Muscle of arm (tissue), 1 donor: ENCODE measurements at regions not wholly inside any gene's neighbourhood (a gene's known extent, or its start where the extent isn't known, plus 50 kb on each side); places are given as distances from the start of the nearest gene placed in this dataset.
"Not testable (repeated sequence)": the region's sequence is repeated elsewhere in the genome, so short reads cannot be mapped to it uniquely, and the experiment has no call there.

Experiments used
- DNase-seq: peaks from one replicate; pipeline ENCODE4 v3.0.0-alpha.2; 2013

DNA sequence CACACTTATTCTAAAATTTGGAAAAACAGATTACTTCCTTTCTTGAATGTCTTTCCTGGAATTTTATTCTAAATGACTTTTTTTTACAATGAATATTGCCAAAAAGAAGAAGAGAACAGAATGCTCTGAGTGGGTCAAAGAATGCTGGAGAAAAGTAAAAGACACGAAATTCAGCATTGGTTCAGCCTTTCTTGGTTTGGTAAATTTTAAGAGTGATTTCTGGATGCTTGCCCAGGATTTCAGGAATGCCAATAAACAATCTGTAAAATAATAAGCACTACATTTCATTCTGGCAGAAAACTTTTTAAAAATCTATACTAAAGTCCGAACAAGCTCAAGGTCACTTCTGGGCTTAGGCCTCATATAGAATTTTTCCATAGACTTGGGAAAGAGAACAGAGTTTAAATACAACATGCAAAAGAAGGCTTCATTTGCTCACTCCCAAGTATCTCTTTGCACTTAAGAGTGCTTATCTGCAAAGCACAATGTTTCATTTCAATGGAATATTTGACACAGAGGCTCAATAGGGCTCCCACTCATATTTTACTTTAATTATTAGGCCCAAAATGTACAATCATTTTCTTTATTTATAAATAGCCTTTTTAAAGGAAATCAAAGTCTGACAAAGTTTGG lies 359.5 kb upstream of the ANKRD30A start:
- no peak for DNase-seq

- no peak for DNase-seq
Measured at GRCh38 chr10:36764823-36765222, 360.6 kb upstream of the ANKRD30A start.

DNA sequence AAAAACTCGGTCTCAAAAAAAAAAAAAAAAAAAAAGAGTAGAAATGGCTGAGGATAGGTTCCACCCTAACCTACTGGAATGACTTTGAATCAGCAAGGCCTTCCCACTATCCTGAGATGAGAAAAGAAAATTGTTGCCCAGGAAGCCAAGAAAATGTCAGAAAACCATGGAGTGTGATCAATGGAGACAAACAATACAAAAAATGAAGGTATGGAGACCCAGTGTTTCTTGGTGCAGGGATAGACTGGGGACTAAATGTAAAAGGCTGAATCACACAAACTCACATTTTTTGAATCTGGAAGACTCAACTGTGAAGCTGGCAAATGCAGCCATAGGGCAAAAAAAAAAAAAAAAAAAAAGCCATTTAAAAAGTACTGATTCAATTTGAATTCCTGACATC lies 364.3 kb upstream of the ANKRD30A start:
- no peak for DNase-seq

DNA sequence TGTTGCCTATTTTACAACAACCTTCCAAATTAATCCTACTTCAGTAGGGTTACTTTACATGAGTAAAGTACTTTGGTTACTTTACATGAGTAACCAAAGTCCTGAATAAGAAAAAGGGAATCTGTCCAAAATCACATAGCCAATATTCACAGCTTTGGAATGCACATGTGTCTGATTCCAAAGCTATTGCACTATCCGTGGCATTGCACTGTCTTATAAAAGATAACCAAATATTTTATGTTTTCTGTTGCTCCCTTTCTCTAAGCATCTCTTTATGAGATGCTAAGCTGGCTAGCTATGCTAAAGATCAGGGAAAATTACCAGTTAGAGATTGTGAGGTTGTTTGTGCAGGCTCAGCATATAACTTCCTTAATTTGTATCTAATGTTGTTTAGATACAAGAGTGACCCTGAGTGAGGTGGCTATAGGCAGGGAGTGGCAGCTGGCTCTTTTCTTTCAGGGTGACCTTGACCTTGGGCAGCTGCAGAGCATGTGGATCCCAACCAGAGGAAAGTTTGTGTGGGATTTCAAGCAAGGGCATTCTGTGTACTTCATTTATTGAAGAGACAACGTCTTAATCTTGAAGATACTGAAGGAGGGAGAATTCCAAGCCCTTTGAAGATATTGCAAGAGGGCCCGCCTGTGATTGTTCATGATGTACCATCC lies 366.1 kb upstream of the ANKRD30A start:
- no peak for DNase-seq

DNA sequence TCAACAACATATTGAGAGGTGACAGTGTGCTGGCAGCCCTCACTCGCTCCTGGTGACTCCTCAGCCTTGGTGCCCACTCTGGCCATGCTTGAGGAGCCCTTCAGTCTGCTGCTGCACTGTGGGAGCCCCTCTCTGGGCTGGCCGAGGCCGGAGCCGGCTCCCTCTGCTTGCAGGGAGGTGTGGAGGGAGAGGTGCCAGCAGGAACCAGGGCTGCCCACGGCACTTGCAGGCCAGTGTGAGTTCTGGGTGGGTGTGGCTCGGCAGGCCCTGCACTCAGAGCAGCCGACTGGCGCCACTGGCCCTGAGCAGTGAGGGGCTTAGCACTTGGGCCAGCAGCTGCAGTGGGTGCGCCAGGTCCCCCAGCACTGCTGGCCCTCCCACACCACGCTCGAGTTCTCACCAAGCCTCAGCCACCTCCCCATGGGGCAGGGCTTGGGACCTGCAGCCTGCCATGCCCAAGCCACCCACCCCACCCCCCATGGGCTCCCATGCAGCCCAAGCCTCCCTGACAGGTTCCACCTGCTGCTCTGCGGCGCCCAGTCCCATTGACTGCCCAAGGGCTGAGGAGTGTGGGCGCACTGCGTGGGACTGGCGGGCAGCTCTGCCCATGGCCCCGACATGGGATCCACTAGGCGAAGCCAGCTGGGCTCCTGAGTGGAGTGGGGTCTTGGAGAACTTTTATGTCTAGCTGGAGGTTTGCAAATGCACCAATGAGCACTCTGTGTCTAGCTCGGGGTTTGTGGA lies 377.1 kb upstream of the ANKRD30A start:
- no peak for DNase-seq

GRCh38 chr10:36739884-36740445 lies 385.4 kb upstream of the ANKRD30A start:
- DNase-seq: no peak

DNA sequence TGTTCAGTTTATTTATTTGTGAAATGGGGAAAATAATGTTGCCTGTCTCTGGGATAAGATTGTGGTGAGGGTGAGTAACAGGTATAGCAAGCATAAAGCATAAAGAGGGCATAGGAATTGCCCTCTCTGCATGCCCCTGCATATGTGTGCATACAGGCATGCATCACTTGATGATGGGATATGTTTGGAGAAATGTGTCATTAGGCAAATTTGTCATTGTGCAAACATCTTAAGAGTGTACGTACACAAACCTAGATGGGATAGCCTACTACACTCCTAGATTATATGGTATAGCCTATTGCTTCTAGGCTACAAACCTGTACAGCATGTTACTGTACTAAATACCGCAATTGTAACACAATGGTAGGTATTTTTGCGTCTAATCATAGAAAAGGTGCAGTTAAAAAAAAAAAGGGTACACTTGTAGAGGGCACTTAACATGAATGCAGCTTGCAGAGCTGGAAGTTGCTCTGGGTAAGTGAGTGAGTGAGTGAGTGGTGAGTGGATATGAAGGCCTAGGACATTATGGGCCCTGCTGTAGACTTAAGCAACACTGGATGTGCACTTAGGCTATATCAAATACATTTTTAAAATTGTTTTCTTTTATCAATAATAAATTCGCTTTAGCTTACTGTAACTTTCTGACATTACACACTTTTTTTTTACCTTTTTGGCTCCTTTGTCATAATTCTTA lies 386.5 kb upstream of the ANKRD30A start:
- no peak for DNase-seq

GRCh38 chr10:36736311-36736710 lies 389.1 kb upstream of the ANKRD30A start:
- no peak for DNase-seq

DNA sequence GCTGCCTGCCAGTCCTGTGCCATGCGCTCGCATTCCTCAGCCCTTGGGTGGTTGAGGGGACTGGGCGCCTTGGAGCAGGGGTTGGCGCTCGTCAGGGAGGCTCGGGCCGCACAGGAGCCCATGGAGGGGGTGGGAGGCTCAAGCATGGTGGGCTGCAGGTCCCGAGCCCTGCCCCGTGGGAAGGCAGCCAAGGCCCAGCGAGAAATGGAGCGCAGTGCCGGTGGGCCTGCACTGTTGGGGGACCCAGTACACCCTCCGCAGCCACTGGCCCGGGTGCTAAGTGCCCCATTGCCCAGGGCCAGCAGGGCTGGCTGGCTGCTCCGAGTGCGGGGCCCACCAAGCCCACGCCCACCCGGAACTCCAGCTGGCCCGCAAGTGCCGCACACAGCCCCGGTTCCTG lies 390.8 kb upstream of the ANKRD30A start:
- not testable (repeated sequence) for DNase-seq

- DNase-seq: no peak
Measured at GRCh38 chr10:36730316-36730715, 395.1 kb upstream of the ANKRD30A start.

DNA sequence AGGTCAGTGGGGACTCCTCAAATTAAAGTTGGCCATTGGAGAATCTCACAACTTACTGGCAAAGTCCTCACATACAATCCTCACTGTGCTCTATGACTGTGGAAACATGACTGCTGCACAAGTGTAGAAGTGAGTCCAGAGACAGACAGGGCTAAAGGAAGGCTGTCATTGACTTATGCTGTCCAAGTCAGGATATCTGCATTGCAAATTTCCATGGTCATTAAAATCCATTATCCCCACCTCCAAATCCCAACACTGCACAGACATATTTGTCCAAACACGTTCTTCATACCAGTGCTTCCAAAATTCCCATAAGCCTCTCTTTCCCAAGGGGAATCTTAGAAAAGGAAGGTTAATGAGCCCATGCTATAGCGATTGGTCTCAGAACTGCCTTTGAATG lies 396.8 kb upstream of the ANKRD30A start:
- DNase-seq: no peak

DNA sequence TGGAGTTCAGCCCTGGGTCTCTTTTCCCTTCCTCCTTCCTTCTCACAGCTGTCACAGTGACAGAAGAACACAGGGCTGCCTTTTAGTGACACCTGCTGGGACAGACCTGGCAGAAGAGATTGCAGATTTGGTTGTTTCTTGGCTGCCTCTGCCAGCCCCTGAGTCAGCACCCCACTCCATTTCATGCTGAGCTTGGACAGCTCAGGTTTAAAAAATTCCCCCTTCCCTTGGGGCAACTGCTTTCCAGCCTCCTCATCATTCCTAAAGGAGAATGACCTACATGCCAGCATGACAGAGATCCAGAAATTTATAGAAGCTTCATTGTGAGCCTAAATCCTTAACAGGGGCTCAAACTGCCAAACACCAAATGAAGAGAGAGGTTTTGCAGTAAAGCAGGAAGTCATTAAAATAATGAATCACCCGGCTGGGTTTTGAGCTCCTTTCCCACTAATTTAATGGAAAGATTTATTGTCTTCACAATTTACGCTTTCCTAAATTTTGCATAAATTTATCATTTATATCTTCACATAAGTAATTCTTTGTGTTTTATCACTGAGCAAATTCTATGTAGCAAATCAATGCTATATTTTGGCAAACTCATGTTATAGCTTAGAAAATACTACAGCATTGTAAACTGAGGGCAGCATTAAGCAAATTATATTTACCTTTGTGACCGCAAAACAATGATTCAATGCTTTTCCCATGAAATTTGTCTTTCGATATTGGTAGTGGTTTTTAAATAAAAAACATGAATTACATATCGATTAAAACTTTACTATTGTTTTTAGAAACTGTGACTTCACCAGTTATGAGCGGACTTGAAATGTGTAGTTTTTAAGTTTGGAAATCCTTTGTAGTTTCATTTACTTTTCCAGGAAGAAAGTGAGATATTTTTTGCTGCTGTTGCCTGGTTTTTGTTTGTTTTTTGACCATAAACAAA lies 399.5 kb upstream of the ANKRD30A start:
- peak; percentile 79 for DNase-seq

GRCh38 chr10:36722777-36723176 lies 402.6 kb upstream of the ANKRD30A start:
- DNase-seq: no peak

DNA sequence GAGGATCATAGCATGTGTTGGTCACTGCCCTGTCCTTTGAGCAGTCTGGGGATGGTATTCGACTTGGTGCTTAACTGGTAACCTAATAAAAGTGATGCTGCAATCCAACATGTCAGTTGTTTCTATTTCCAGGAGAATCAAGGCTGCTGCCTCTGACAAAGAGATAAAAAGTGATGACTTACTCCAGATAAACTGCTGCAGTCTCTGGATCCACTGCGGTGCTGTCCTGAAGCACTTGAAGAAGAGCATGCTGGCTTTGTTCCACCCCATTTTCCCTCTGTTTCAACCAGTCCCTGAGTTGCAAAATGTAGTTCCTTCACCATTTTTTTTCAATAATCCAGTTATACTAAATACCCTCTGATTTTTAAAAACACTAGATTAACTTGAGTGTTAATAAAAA lies 403.5 kb upstream of the ANKRD30A start:
- DNase-seq: peak; percentile 26

GRCh38 chr10:36720895-36721294 lies 404.5 kb upstream of the ANKRD30A start:
- DNase-seq: no peak

GRCh38 chr10:36717118-36717517 lies 408.3 kb upstream of the ANKRD30A start:
- DNase-seq: no peak

GRCh38 chr10:36716291-36716690 lies 409.1 kb upstream of the ANKRD30A start:
- no peak for DNase-seq

DNA sequence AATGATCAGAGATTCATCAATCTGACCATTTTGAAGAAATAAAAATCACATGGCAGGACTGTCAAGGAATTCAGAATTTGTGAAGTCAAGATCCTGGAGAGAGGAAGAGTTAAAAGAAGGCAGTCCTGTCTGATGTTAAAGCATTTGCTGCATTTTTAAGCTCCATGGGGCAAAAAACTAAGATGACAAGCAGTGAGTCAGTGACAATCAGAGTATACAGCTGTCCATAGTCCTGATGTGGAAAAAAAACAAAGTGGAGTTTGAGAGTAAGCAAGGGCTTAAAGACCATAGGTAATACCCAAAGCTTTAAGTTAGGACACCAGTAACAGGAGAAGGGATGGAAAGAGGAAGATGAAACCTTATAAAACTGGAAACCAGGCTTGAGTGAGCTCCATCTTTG lies 412.7 kb upstream of the ANKRD30A start:
- no peak for DNase-seq

GRCh38 chr10:36711361-36711760 lies 414.0 kb upstream of the ANKRD30A start:
- DNase-seq: no peak

DNA sequence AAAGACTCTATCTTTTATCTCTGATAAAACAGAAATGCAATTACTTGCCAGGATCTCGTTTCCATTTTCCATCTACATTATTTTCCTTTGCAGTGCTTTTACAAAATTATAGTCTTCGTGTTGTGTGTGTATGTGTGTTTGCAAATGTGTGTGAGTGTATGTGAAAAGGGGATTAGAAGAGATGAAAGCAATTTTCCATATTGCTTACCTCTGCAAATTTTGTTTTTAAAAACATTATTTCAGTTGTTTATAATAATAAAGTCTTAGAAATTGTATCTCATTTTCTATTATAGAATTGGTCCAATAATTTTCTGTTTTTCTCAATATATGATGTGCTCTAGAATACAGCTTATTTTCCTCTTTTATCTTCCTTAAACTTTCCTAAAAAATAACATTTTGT lies 421.3 kb upstream of the ANKRD30A start:
- DNase-seq: no peak

DNA sequence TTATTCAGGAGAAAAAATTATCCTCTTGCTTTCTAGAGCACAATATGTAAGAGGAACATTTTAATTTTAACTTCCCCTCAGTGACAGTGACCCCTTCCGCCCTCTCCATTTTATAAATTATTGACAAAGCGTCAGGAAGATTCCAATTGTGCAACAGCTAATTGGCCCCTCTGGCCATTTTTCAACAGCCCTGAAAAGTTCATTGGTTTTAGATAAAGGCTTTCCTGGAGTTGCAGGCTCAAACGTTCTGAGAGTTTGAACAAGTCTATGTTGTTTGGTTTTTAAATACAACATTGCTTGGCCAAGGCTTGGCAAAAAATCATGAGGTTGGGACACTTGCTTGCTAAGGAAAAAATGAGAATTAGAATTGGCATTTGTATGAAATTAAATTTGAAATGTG lies 422.2 kb upstream of the ANKRD30A start:
- DNase-seq: no peak
